ENCODE measurements at regions not wholly inside any gene's neighbourhood (a gene's known extent, or its start where the extent isn't known, plus 50 kb on each side); places are given as distances from the start of the nearest gene placed in this dataset.
"Not testable (repeated sequence)": the region's sequence is repeated elsewhere in the genome, so short reads cannot be mapped to it uniquely, and the experiment has no call there.

DNA sequence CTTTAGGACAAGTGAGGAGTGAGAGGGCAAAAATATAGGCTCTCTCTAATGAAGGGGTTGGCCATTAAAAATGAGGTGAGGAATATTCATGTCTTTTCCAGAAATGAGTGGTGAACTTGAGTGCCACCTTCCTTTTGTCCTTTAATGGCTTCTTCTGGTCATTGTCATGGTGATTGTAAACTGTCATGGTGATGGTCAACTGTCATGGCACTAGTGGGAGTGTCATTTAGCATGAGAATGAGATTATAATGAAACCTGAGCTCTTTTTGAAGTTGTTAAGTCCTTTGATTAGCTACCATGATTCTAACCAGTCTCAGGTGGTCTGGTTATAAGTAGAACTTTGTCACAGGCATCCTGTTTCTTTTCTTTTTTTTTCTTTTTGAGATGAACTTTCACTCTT is 524.4 kb downstream of the NEBL start:
- H3K4me3 ChIP-seq (ENCODE audit: low read depth, low read length): no peak overlapping the region
- in situ Hi-C loops (cut with HindIII; ENCODE audit: low sequenced_read_pairs): no loop called here
- no peak for DNase-seq (ENCODE audit: low read depth)
- TF ChIP-seq CTCF (IDR thresholded peaks at IDR 0.05; ENCODE audit: low read depth, low read length, missing control alignments): no peak

DNA sequence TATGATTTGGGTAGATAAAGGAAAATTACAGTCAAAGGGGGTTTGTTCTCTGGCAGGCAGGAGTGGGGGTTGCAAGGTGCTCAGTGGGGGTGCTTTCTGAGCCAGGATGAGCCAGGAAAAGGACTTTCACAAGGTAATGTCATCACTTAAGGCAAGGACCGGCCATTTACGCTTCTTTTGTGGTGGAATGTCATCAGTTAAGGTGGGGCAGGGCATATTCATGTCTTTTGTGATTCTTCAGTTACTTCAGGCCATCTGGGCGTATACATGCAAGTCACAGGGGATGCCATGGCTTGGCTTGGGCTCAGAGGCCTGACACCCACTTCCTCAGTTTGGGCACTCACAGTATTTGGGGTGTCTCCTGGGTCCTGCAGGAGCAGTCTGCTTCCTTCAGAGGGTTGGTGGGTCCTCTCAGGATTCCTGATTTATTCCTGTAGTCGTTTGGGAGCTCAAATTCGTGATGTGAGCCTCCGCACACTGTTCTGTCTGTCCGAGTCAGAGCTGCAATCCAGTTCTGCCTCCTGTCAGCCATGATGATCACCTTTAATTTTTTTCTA is 526.1 kb downstream of the NEBL start:
- DNase-seq (ENCODE audit: low read depth); H3K4me3 ChIP-seq (ENCODE audit: low read depth, low read length); in situ Hi-C loops (cut with HindIII; ENCODE audit: low sequenced_read_pairs): not testable (repeated sequence)

DNA sequence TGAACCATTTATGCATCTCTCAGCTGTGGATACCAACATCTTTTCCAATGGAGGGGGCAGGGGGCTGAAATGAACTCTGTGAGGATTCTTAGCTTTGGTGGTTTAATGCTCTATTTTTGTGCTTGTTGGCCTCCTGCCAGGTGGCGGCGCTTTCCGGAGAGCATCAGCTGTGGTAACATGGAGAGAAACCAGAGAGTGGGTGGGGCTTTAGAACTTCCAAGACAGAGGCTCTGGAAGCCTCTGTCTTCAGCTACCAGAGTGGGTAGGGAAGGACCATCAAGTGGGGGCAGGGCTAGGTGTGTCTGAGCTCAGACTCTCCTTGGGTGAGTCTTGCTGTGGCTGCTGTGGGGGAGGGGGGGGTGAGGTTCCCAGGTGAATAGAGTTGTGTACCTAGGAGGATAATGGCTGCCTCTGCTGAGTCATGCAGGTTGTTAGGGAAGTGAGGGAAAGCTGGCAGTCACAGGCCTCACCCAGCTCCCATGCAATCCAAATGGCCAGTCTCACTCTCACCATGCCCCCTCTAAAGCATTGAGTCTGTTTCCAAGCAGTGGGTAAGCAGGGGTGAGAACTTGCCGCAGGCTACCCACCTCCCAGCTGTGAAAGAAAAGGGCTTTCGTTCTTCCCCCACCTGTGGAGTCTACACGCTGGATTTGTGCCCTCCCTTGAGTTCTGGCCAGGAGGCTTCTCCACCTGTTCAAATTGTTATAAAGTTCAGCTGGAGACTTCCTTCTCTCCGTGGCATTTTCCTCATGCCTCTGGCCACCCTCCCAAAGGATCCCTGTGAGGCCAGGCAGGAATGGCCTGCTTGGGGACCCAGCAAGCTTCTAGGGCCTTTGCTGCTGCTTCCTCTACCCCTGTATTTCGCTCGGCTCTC is 527.0 kb downstream of the NEBL start:
- no peak overlapping the region for H3K4me3 ChIP-seq (ENCODE audit: low read depth, low read length)
- in situ Hi-C loops (cut with HindIII; ENCODE audit: low sequenced_read_pairs): no loop called here
- TF ChIP-seq CTCF (IDR thresholded peaks at IDR 0.05; ENCODE audit: low read depth, low read length, missing control alignments): no peak
- DNase-seq (ENCODE audit: low read depth): no peak

DNA sequence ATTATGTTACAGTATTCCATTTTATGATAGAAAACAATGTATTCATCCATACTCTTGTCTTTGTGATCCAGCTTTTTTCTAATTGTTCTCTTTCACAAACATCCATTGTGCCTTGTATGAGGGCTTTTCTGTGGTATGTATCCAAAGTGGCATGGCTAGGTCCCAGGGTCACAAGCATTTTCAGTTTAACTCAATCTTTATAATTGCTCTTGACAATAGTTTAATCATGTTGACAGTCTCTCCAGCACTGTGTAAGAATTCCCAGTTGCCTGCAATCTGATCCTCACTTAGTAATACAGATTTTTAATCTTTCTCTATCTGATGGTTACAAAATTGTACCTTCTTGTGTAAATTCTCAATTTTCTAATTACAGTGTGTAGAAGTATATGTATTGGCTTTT is 533.4 kb downstream of the NEBL start:
- TF ChIP-seq CTCF (IDR thresholded peaks at IDR 0.05; ENCODE audit: low read depth, low read length, missing control alignments): no peak
- in situ Hi-C loops (cut with HindIII; ENCODE audit: low sequenced_read_pairs): no loop called here
- DNase-seq (ENCODE audit: low read depth): no peak

DNA sequence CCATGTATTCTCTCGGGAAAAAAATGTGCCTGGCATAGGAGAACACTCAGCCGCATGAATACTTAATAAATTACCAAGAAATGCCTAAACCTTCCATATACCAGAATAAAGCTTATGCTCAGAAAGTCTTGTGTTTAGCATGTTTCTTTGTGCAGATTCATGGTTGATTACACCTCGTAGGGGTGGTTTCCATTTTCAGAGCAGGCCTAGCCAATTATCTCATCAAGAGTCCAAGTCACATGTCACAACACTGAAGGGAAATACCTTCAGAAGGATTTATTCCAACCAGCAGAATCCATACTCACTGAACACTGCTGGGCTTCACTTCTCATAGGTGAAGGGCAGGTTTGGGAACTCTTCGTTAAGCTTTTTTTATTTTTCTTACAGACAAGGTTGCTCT is 539.7 kb downstream of the PLXDC2 start:
- H3K4me3 ChIP-seq (ENCODE audit: low read depth, low read length): no peak overlapping the region
- TF ChIP-seq CTCF (IDR thresholded peaks at IDR 0.05; ENCODE audit: low read depth, low read length, missing control alignments): no peak
- no peak for DNase-seq (ENCODE audit: low read depth)
- in situ Hi-C loops (cut with HindIII; ENCODE audit: low sequenced_read_pairs): no loop called here

More for the DNA sequence above, 533.4 kb downstream of the NEBL start:
- no peak overlapping the region for H3K4me3 ChIP-seq (ENCODE audit: low read depth, low read length)

GRCh38 chr10:20355011-20355410 is 538.8 kb downstream of the PLXDC2 start:
- TF ChIP-seq CTCF (IDR thresholded peaks at IDR 0.05; ENCODE audit: low read depth, low read length, missing control alignments): no peak
- in situ Hi-C loops (cut with HindIII; ENCODE audit: low sequenced_read_pairs): no loop called here
- DNase-seq (ENCODE audit: low read depth): no peak
- H3K4me3 ChIP-seq (ENCODE audit: low read depth, low read length): no peak overlapping the region

DNA sequence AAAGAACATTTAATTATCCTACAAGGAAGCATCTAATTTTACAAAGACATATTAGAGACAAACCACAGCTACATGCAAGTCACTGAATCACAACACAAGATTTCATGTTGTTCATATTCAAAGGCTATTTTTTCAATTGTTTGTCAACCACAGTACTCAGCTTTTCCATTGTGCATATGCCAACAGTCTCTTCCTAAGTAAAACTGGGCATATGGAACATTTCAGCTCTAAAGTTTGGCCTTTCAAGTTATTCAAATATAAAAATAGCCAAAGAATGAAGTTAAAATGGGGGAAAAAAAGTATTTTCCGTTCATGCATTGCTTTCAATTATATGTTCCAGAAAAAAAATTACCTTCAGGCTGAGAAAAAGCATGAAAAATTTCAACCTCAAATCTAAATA is 537.9 kb downstream of the PLXDC2 start:
- in situ Hi-C loops (cut with HindIII; ENCODE audit: low sequenced_read_pairs): no loop called here
- no peak for DNase-seq (ENCODE audit: low read depth)
- TF ChIP-seq CTCF (IDR thresholded peaks at IDR 0.05; ENCODE audit: low read depth, low read length, missing control alignments): no peak
- no peak overlapping the region for H3K4me3 ChIP-seq (ENCODE audit: low read depth, low read length)
